HG02970 (cell line): ENCODE measurements at regions not wholly inside any gene's neighbourhood (a gene's known extent, or its start where the extent isn't known, plus 50 kb on each side); places are given as distances from the start of the nearest gene placed in this dataset.

Source experiments
- ATAC-seq: cut with Tn5 transposase; IDR thresholded peaks from one replicate; pipeline ENCODE4 v1.9.1; 2021; ENCODE audit warnings: mild to moderate bottlenecking, moderate library complexity, moderate number of reproducible peaks; ENCODE audit not compliant: unreplicated experiment, low FRiP score

- no peak for ATAC-seq
Measured at GRCh38 chr13:67366533-67366932, 136.4 kb upstream of the PCDH9 start.

- ATAC-seq: no peak
Measured at GRCh38 chr13:67355812-67356476, 125.8 kb upstream of the PCDH9 start.

- no peak for ATAC-seq
Measured at GRCh38 chr13:67353941-67354340, 123.8 kb upstream of the PCDH9 start.

GRCh38 chr13:67353031-67353430 lies 122.9 kb upstream of the PCDH9 start:
- no peak for ATAC-seq

GRCh38 chr13:67351909-67352308 lies 121.8 kb upstream of the PCDH9 start:
- ATAC-seq: no peak

- no peak for ATAC-seq
Measured at GRCh38 chr13:67351114-67351513, 121.0 kb upstream of the PCDH9 start.

GRCh38 chr13:67343777-67344176 lies 113.6 kb upstream of the PCDH9 start:
- ATAC-seq: no peak

- ATAC-seq: no peak
Measured at GRCh38 chr13:67341406-67341805, 111.3 kb upstream of the PCDH9 start.

- ATAC-seq: no peak
Measured at GRCh38 chr13:67330149-67330548, 100.0 kb upstream of the PCDH9 start.

- ATAC-seq: no peak
Measured at GRCh38 chr13:67328895-67329294, 98.8 kb upstream of the PCDH9 start.

- ATAC-seq: no peak
Measured at GRCh38 chr13:67318860-67319259, 88.7 kb upstream of the PCDH9 start.

- ATAC-seq: no peak
Measured at GRCh38 chr13:67318398-67318797, 88.3 kb upstream of the PCDH9 start.

- ATAC-seq: no peak
Measured at GRCh38 chr13:67314405-67314804, 84.3 kb upstream of the PCDH9 start.

- ATAC-seq: no peak
Measured at GRCh38 chr13:67308004-67308772, 78.1 kb upstream of the PCDH9 start.

- ATAC-seq: no peak
Measured at GRCh38 chr13:67306742-67307141, 76.6 kb upstream of the PCDH9 start.

- no peak for ATAC-seq
Measured at GRCh38 chr13:67303661-67304333, 73.7 kb upstream of the PCDH9 start.

- no peak for ATAC-seq
Measured at GRCh38 chr13:67299751-67300150, 69.6 kb upstream of the PCDH9 start.

- no peak for ATAC-seq
Measured at GRCh38 chr13:67299072-67299635, 69.0 kb upstream of the PCDH9 start.

GRCh38 chr13:67298297-67298696 lies 68.2 kb upstream of the PCDH9 start:
- no peak for ATAC-seq

- no peak for ATAC-seq
Measured at GRCh38 chr13:67296511-67296910, 66.4 kb upstream of the PCDH9 start.

- ATAC-seq: no peak
Measured at GRCh38 chr13:67292886-67293285, 62.8 kb upstream of the PCDH9 start.
